Liver (tissue), 7 donors: ENCODE measurements at regions not wholly inside any gene's neighbourhood (a gene's known extent, or its start where the extent isn't known, plus 50 kb on each side); places are given as distances from the start of the nearest gene placed in this dataset.

Source experiments
- DNase-seq: peaks from one replicate; pipeline ENCODE4 v3.0.0-alpha.2; 2017; ENCODE audit warnings: low spot score
- H3K27ac ChIP-seq, 2 donors: one replicate each; pipeline ENCODE4 v1.7.0; 2013; ENCODE audit warnings: inconsistent platforms in 2 of 2, low read length in 2 of 2, control low read depth in 1 of 2, low read depth in 1 of 2, mild to moderate bottlenecking in 1 of 2
- H3K27me3 ChIP-seq, 4 donors: one replicate each; pipeline versions ENCODE4 v1.6.1 to v1.7.0; 2013; ENCODE audit warnings: low read length in 3 of 4, inconsistent platforms in 1 of 4, mild to moderate bottlenecking in 1 of 4, moderate library complexity in 1 of 4; ENCODE audit not compliant: control insufficient read depth in 4 of 4, insufficient read depth in 4 of 4
- H3K36me3 ChIP-seq, 4 donors: one replicate each; pipeline versions ENCODE4 v1.6.1 to v1.7.0; 2013; ENCODE audit warnings: low read length in 3 of 4, mild to moderate bottlenecking in 3 of 4, low read depth in 1 of 4, moderate library complexity in 1 of 4; ENCODE audit not compliant: control insufficient read depth in 4 of 4, insufficient read depth in 3 of 4
- H3K4me1 ChIP-seq, 4 donors: one replicate each; pipeline versions ENCODE4 v1.6.1 to v1.7.0; 2013; ENCODE audit warnings: low read length in 3 of 4, mild to moderate bottlenecking in 3 of 4, moderate library complexity in 1 of 4; ENCODE audit not compliant: control insufficient read depth in 4 of 4, insufficient read depth in 4 of 4
- H3K4me3 ChIP-seq, 3 donors: one replicate each; pipeline versions ENCODE4 v1.6.1 to v1.7.0; 2013; ENCODE audit warnings: low read length in 3 of 3, control low read depth in 1 of 3, low read depth in 1 of 3, mild to moderate bottlenecking in 1 of 3
- H3K9ac ChIP-seq, 2 donors: one replicate each; pipeline ENCODE4 v1.7.0; 2013; ENCODE audit warnings: low read length in 2 of 2, mild to moderate bottlenecking in 2 of 2, moderate library complexity in 2 of 2, control low read depth in 1 of 2, low read depth in 1 of 2
- H3K9me3 ChIP-seq, 4 donors: one replicate each; pipeline versions ENCODE4 v1.6.1 to v1.7.0; 2013; ENCODE audit warnings: low read length in 3 of 4; ENCODE audit not compliant: control insufficient read depth in 4 of 4
- FOXA1 ChIP-seq: IDR thresholded peaks from 2 replicates; pipeline ENCODE4 v1.6.1; 2016; ENCODE audit warnings: antibody characterized with exemption
- GABPA ChIP-seq, 2 donors: IDR thresholded peaks in 1 of 2; conservative IDR thresholded peaks in 1 of 2; 2 replicates each; pipeline ENCODE4 v1.6.1; 2016; ENCODE audit warnings: antibody characterized with exemption in 2 of 2, mild to moderate bottlenecking in 1 of 2, moderate library complexity in 1 of 2
- HNF4A ChIP-seq, 2 donors: conservative IDR thresholded peaks; 2 replicates each; pipeline ENCODE4 v1.6.1; 2016; ENCODE audit warnings: antibody characterized with exemption in 2 of 2, mild to moderate bottlenecking in 2 of 2
- HNF4G ChIP-seq: IDR thresholded peaks from 2 replicates; pipeline ENCODE4 v1.6.1; 2016; ENCODE audit warnings: antibody characterized with exemption
- JUND ChIP-seq, 2 donors: IDR thresholded peaks; 2 replicates each; pipeline ENCODE4 v1.6.1; 2016; ENCODE audit warnings: antibody characterized with exemption in 2 of 2
- NR2F2 ChIP-seq: IDR thresholded peaks from 2 replicates; pipeline ENCODE4 v1.6.1; 2016; ENCODE audit warnings: antibody characterized with exemption
- RAD21 ChIP-seq, 2 donors: IDR thresholded peaks; 2 replicates each; pipeline ENCODE4 v1.6.1; 2016; ENCODE audit warnings: antibody characterized with exemption in 2 of 2, mild to moderate bottlenecking in 2 of 2
- REST ChIP-seq: IDR thresholded peaks from 2 replicates; pipeline ENCODE4 v1.6.1; 2016; ENCODE audit warnings: antibody characterized with exemption, mild to moderate bottlenecking
- SP1 ChIP-seq: IDR thresholded peaks from 2 replicates; pipeline ENCODE4 v1.6.1; 2018; ENCODE audit warnings: antibody characterized with exemption, mild to moderate bottlenecking
- TAF1 ChIP-seq: conservative IDR thresholded peaks from 2 replicates; pipeline ENCODE4 v1.6.1; 2016; ENCODE audit warnings: antibody characterized with exemption, mild to moderate bottlenecking
- YY1 ChIP-seq: IDR thresholded peaks from 2 replicates; pipeline ENCODE4 v1.6.1; 2016; ENCODE audit warnings: antibody characterized with exemption, mild to moderate bottlenecking
- ZBTB33 ChIP-seq: IDR thresholded peaks from 2 replicates; pipeline ENCODE4 v1.6.1; 2016; ENCODE audit warnings: antibody characterized with exemption
- WGBS: extraction: QIAGEN DNeasy Blood & Tissue Kit; methylation state at CpG from one replicate; pipeline ENCODE4 v1.1.7; 2013; 5-methylcytosine and 5-hydroxymethylcytosine counted together
- donor health status: healthy.
- donor health status: healthy.
- donor health status: healthy.
- donor health status: healthy.

GRCh38 chr5:174849426-174849825 lies 125.0 kb downstream of the MSX2 start:
- H3K9me3 ChIP-seq: peaks cover 0 to 6% (median 0%) of the 10 kb centered on the region in 4 donors
- no peak overlapping the region for H3K27ac ChIP-seq
- no peak for DNase-seq
- WGBS: 68% methylated on average over 7 of the region's 7 CpGs
- no peaks in the 10 kb centered on the region for H3K27me3 ChIP-seq
- TF ChIP-seq NR2F2 (no peak), ZBTB33 (no peak), HNF4A (conservative IDR thresholded peaks at IDR 0.05) (no peak), RAD21 (IDR thresholded peaks at IDR 0.05) (no peak), FOXA1 (no peak), SP1 (no peak), GABPA (IDR thresholded peaks at IDR 0.05 in 1 of 2, conservative IDR thresholded peaks at IDR 0.05 in 1 of 2) (no peak), HNF4G (no peak), JUND (IDR thresholded peaks at IDR 0.05) (no peak), TAF1 (no peak)
- no peaks in the 10 kb centered on the region for H3K4me1 ChIP-seq
- no peak overlapping the region for H3K9ac ChIP-seq
- H3K36me3 ChIP-seq: no peaks in the 10 kb centered on the region
- no peak overlapping the region for H3K4me3 ChIP-seq

GRCh38 chr5:174844971-174845370 lies 120.6 kb downstream of the MSX2 start:
- Histone ChIP-seq H3K27ac (no peak overlapping the region), H3K27me3 (peaks cover 0 to 9% (median 0%) of the 10 kb centered on the region in 4 donors), H3K9ac (no peak overlapping the region), H3K9me3 (peaks cover 0 to 6% (median 0%) of the 10 kb centered on the region in 4 donors), H3K4me3 (no peak overlapping the region), H3K4me1 (no peaks in the 10 kb centered on the region), H3K36me3 (no peaks in the 10 kb centered on the region)
- 66% methylated on average over 3 of the region's 3 CpGs for WGBS
- DNase-seq: no peak
- TF ChIP-seq HNF4G (no peak), HNF4A (conservative IDR thresholded peaks at IDR 0.05) (no peak), YY1 (no peak), REST (no peak)
